ENCODE measurements at regions not wholly inside any gene's neighbourhood (a gene's known extent, or its start where the extent isn't known, plus 50 kb on each side); places are given as distances from the start of the nearest gene placed in this dataset.
"Not testable (repeated sequence)": the region's sequence is repeated elsewhere in the genome, so short reads cannot be mapped to it uniquely, and the experiment has no call there.

GRCh38 chr6:7006515-7007191 is 101.1 kb upstream of the RREB1 start:
- no peak for DNase-seq (ENCODE audit: extremely low read depth, insufficient read length)
- Histone ChIP-seq H3K4me3 (replicated peaks; ENCODE audit: low read depth, low read length) (no peak overlapping the region), H3K36me3 (ENCODE audit: control insufficient read depth, insufficient read depth, low read length) (no peaks in the 10 kb centered on the region), H3K27me3 (replicated peaks; ENCODE audit: control insufficient read depth, insufficient read depth, low read length) (no peaks in the 10 kb centered on the region)
- TF ChIP-seq CTCF (IDR thresholded peaks at IDR 0.05; ENCODE audit: insufficient read depth, low read length, poor library complexity, severe bottlenecking): no peak

- H3K4me3 ChIP-seq (replicated peaks; ENCODE audit: low read depth, low read length): no peak overlapping the region
- no peaks in the 10 kb centered on the region; the same call in 1 of the 2 replicates for H3K27me3 ChIP-seq (replicated peaks; ENCODE audit: control insufficient read depth, insufficient read depth, low read length)
- no peaks in the 10 kb centered on the region for H3K36me3 ChIP-seq (ENCODE audit: control insufficient read depth, insufficient read depth, low read length)
- no peak for DNase-seq (ENCODE audit: extremely low read depth, insufficient read length)
- TF ChIP-seq CTCF (IDR thresholded peaks at IDR 0.05; ENCODE audit: insufficient read depth, low read length, poor library complexity, severe bottlenecking): no peak
Observed at GRCh38 chr6:7008451-7008988, 99.2 kb upstream of the RREB1 start.

GRCh38 chr6:7016226-7016625 is 91.5 kb upstream of the RREB1 start:
- no peaks in the 10 kb centered on the region for H3K36me3 ChIP-seq (ENCODE audit: control insufficient read depth, insufficient read depth, low read length)
- H3K4me3 ChIP-seq (replicated peaks; ENCODE audit: low read depth, low read length): no peak overlapping the region
- DNase-seq (ENCODE audit: extremely low read depth, insufficient read length): no peak
- no peak for TF ChIP-seq CTCF (IDR thresholded peaks at IDR 0.05; ENCODE audit: insufficient read depth, low read length, poor library complexity, severe bottlenecking)
- no peaks in the 10 kb centered on the region; the same call in 1 of the 2 replicates for H3K27me3 ChIP-seq (replicated peaks; ENCODE audit: control insufficient read depth, insufficient read depth, low read length)

- H3K4me3 ChIP-seq (replicated peaks; ENCODE audit: low read depth, low read length): no peak overlapping the region
- TF ChIP-seq CTCF (IDR thresholded peaks at IDR 0.05; ENCODE audit: insufficient read depth, low read length, poor library complexity, severe bottlenecking): no peak
- no peaks in the 10 kb centered on the region for H3K36me3 ChIP-seq (ENCODE audit: control insufficient read depth, insufficient read depth, low read length)
- no peak for DNase-seq (ENCODE audit: extremely low read depth, insufficient read length)
- H3K27me3 ChIP-seq (replicated peaks; ENCODE audit: control insufficient read depth, insufficient read depth, low read length): no peaks in the 10 kb centered on the region; the same call in 1 of the 2 replicates
Observed at GRCh38 chr6:7021301-7021700, 86.5 kb upstream of the RREB1 start.

- DNase-seq (ENCODE audit: extremely low read depth, insufficient read length): no peak
- TF ChIP-seq CTCF (IDR thresholded peaks at IDR 0.05; ENCODE audit: insufficient read depth, low read length, poor library complexity, severe bottlenecking): no peak
- no peak overlapping the region for H3K4me3 ChIP-seq (replicated peaks; ENCODE audit: low read depth, low read length)
- no peaks in the 10 kb centered on the region for H3K36me3 ChIP-seq (ENCODE audit: control insufficient read depth, insufficient read depth, low read length)
- no peaks in the 10 kb centered on the region; the same call in 1 of the 2 replicates for H3K27me3 ChIP-seq (replicated peaks; ENCODE audit: control insufficient read depth, insufficient read depth, low read length)
Observed at GRCh38 chr6:7025861-7026260, 81.9 kb upstream of the RREB1 start.

GRCh38 chr6:7028963-7029362 is 78.8 kb upstream of the RREB1 start:
- not testable (repeated sequence) for H3K27me3 ChIP-seq (replicated peaks; ENCODE audit: control insufficient read depth, insufficient read depth, low read length); DNase-seq (ENCODE audit: extremely low read depth, insufficient read length); H3K4me3 ChIP-seq (replicated peaks; ENCODE audit: low read depth, low read length); H3K36me3 ChIP-seq (ENCODE audit: control insufficient read depth, insufficient read depth, low read length)

- not testable (repeated sequence) for DNase-seq (ENCODE audit: extremely low read depth, insufficient read length); H3K27me3 ChIP-seq (replicated peaks; ENCODE audit: control insufficient read depth, insufficient read depth, low read length); H3K36me3 ChIP-seq (ENCODE audit: control insufficient read depth, insufficient read depth, low read length)
Observed at GRCh38 chr6:7030968-7031367, 76.8 kb upstream of the RREB1 start.

More at GRCh38 chr6:7030968-7031367, 76.8 kb upstream of the RREB1 start:
- not testable (repeated sequence) for H3K4me3 ChIP-seq (replicated peaks; ENCODE audit: low read depth, low read length)
